EH (cell line): ENCODE measurements at regions not wholly inside any gene's neighbourhood (a gene's known extent, or its start where the extent isn't known, plus 50 kb on each side); places are given as distances from the start of the nearest gene placed in this dataset.
"Not testable (repeated sequence)": the region's sequence is repeated elsewhere in the genome, so short reads cannot be mapped to it uniquely, and the experiment has no call there.

ENCODE experiments used
- DNase-seq: peaks from one replicate; pipeline ENCODE4 v3.0.0-alpha.2; 2015; ENCODE audit warnings: low read depth

- no peak for DNase-seq
Measured at GRCh38 chrX:122218666-122219065, 965.4 kb upstream of the GRIA3 start.

GRCh38 chrX:122219226-122219625 lies 964.9 kb upstream of the GRIA3 start:
- no peak for DNase-seq

GRCh38 chrX:122219735-122220134 lies 964.3 kb upstream of the GRIA3 start:
- no peak for DNase-seq

- DNase-seq, result no peak
Measured at GRCh38 chrX:122220644-122221373, 963.3 kb upstream of the GRIA3 start.

- DNase-seq, result not testable (repeated sequence)
Measured at GRCh38 chrX:122221810-122222209, 962.3 kb upstream of the GRIA3 start.

GRCh38 chrX:122224137-122224536 lies 959.9 kb upstream of the GRIA3 start:
- DNase-seq, result not testable (repeated sequence)

- peak; percentile 62 for DNase-seq
Measured at GRCh38 chrX:122238801-122239200, 945.3 kb upstream of the GRIA3 start.

- DNase-seq, result no peak
Measured at GRCh38 chrX:122241959-122242358, 942.1 kb upstream of the GRIA3 start.

- no peak for DNase-seq
Measured at GRCh38 chrX:122244080-122244479, 940.0 kb upstream of the GRIA3 start.

- DNase-seq, result no peak
Measured at GRCh38 chrX:122245175-122245574, 938.9 kb upstream of the GRIA3 start.

GRCh38 chrX:122245943-122246342 lies 938.1 kb upstream of the GRIA3 start:
- DNase-seq, result no peak

GRCh38 chrX:122246937-122247336 lies 937.1 kb upstream of the GRIA3 start:
- no peak for DNase-seq

- DNase-seq, result peak; percentile 18
Measured at GRCh38 chrX:122248681-122249080, 935.4 kb upstream of the GRIA3 start.

GRCh38 chrX:122252454-122252853 lies 931.6 kb upstream of the GRIA3 start:
- no peak for DNase-seq

- DNase-seq, result no peak
Measured at GRCh38 chrX:122268353-122268752, 915.7 kb upstream of the GRIA3 start.

- peak; percentile 65 for DNase-seq
Measured at GRCh38 chrX:122269243-122269781, 914.8 kb upstream of the GRIA3 start.

GRCh38 chrX:122270809-122271494 lies 913.1 kb upstream of the GRIA3 start:
- no peak for DNase-seq

GRCh38 chrX:122272011-122272410 lies 912.1 kb upstream of the GRIA3 start:
- DNase-seq, result no peak

- DNase-seq, result no peak
Measured at GRCh38 chrX:122279746-122280145, 904.3 kb upstream of the GRIA3 start.

GRCh38 chrX:122299822-122300221 lies 884.3 kb upstream of the GRIA3 start:
- not testable (repeated sequence) for DNase-seq

- DNase-seq, result no peak
Measured at GRCh38 chrX:122301491-122301890, 882.6 kb upstream of the GRIA3 start.

- no peak for DNase-seq
Measured at GRCh38 chrX:122303761-122304160, 880.3 kb upstream of the GRIA3 start.

- no peak for DNase-seq
Measured at GRCh38 chrX:122344816-122345215, 839.3 kb upstream of the GRIA3 start.
